ENCODE measurements at regions not wholly inside any gene's neighbourhood (a gene's known extent, or its start where the extent isn't known, plus 50 kb on each side); places are given as distances from the start of the nearest gene placed in this dataset.

GRCh38 chr6:5937936-5938706 lies 68.6 kb downstream of the NRN1 start:
- Mint-ChIP-seq H3K36me3 (no peaks in the 10 kb centered on the region), H3K4me1 (ENCODE audit: unreplicated experiment) (peaks cover 14% of the 10 kb centered on the region), H3K4me3 (no peak overlapping the region), H3K9me3 (peaks cover 2% of the 10 kb centered on the region), H3K27me3 (peaks cover 10% of the 10 kb centered on the region), H3K27ac (no peak overlapping the region)
- no peak for DNase-seq (ENCODE audit: extremely low spot score, unreplicated experiment)
- TF ChIP-seq CTCF (conservative IDR thresholded peaks at IDR 0.05) = no peak

- Mint-ChIP-seq H3K4me1 (ENCODE audit: unreplicated experiment) (peaks cover 14% of the 10 kb centered on the region), H3K27ac (no peak overlapping the region), H3K27me3 (peaks cover 10% of the 10 kb centered on the region), H3K4me3 (no peak overlapping the region), H3K9me3 (no peaks in the 10 kb centered on the region), H3K36me3 (no peaks in the 10 kb centered on the region)
- DNase-seq (ENCODE audit: extremely low spot score, unreplicated experiment) = no peak
- TF ChIP-seq CTCF (conservative IDR thresholded peaks at IDR 0.05) = no peak
Measured at GRCh38 chr6:5937169-5937909, 69.4 kb downstream of the NRN1 start.

GRCh38 chr6:5936631-5937030 lies 70.1 kb downstream of the NRN1 start:
- peaks cover 10% of the 10 kb centered on the region for H3K27me3 Mint-ChIP-seq
- H3K4me1 Mint-ChIP-seq (ENCODE audit: unreplicated experiment) = peaks cover 14% of the 10 kb centered on the region
- H3K4me3 Mint-ChIP-seq = no peak overlapping the region
- no peak for TF ChIP-seq CTCF (conservative IDR thresholded peaks at IDR 0.05)
- H3K36me3 Mint-ChIP-seq = no peaks in the 10 kb centered on the region
- H3K27ac Mint-ChIP-seq = no peak overlapping the region
- DNase-seq (ENCODE audit: extremely low spot score, unreplicated experiment) = no peak
- no peaks in the 10 kb centered on the region for H3K9me3 Mint-ChIP-seq

- peaks cover 14% of the 10 kb centered on the region for H3K4me1 Mint-ChIP-seq (ENCODE audit: unreplicated experiment)
- no peaks in the 10 kb centered on the region for H3K36me3 Mint-ChIP-seq
- H3K9me3 Mint-ChIP-seq = no peaks in the 10 kb centered on the region
- TF ChIP-seq CTCF (conservative IDR thresholded peaks at IDR 0.05) = no peak
- no peak overlapping the region for H3K27ac Mint-ChIP-seq
- DNase-seq (ENCODE audit: extremely low spot score, unreplicated experiment) = no peak
- peaks cover 10% of the 10 kb centered on the region for H3K27me3 Mint-ChIP-seq
- no peak overlapping the region for H3K4me3 Mint-ChIP-seq
Measured at GRCh38 chr6:5936140-5936539, 70.6 kb downstream of the NRN1 start.

- H3K9me3 Mint-ChIP-seq = no peaks in the 10 kb centered on the region
- H3K4me3 Mint-ChIP-seq = no peak overlapping the region
- H3K4me1 Mint-ChIP-seq (ENCODE audit: unreplicated experiment) = no peaks in the 10 kb centered on the region
- no peak for TF ChIP-seq CTCF (conservative IDR thresholded peaks at IDR 0.05)
- H3K27me3 Mint-ChIP-seq = peaks cover 6% of the 10 kb centered on the region
- no peaks in the 10 kb centered on the region for H3K36me3 Mint-ChIP-seq
- no peak overlapping the region for H3K27ac Mint-ChIP-seq
- DNase-seq (ENCODE audit: extremely low spot score, unreplicated experiment) = no peak
Measured at GRCh38 chr6:5930968-5931367, 75.8 kb downstream of the NRN1 start.

Data from type B pancreatic cell (in vitro differentiated cells).